ENCODE measurements at regions not wholly inside any gene's neighbourhood (a gene's known extent, or its start where the extent isn't known, plus 50 kb on each side); places are given as distances from the start of the nearest gene placed in this dataset.

DNA sequence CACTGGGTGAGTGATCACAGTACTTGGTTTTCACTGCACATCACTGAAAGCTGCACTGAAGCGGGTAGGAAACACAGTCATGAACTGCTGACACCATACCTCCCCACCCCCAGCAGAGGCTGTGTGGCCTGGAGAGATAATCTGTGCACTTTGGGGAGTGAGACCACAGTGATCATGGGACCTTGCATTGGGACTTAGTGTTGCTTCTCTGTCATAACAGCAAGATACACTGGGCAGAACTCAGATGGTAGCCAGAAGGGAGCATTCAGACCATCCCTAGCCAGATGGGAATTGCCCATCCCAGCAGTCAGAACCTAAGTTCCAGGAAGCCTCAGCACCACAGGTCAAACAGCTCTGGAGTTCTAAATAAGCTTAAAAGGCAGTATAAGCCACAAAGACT is 346.4 kb upstream of the TMEM229A start:
- Histone ChIP-seq H3K9ac (ENCODE audit: low read length) (no peak overlapping the region), H3K4me3 (ENCODE audit: insufficient read depth, low read length, poor library complexity, severe bottlenecking) (no peak overlapping the region), H3K9me3 (ENCODE audit: insufficient read depth, low read length) (no peaks in the 10 kb centered on the region), H2AFZ (ENCODE audit: low read depth, low read length, severe bottlenecking) (no peak overlapping the region), H3K4me2 (ENCODE audit: low read depth, low read length, poor library complexity, severe bottlenecking) (no peak overlapping the region), H3K27me3 (ENCODE audit: low read length) (no peaks in the 10 kb centered on the region), H3K36me3 (ENCODE audit: low read length) (no peaks in the 10 kb centered on the region), H3K9me2 (replicated peaks; ENCODE audit: insufficient read depth, low read length) (no peaks in the 10 kb centered on the region), H3F3A (ENCODE audit: insufficient read depth) (no peaks in the 10 kb centered on the region), H3K27ac (ENCODE audit: low read depth, low read length) (no peak overlapping the region), H3K79me2 (ENCODE audit: insufficient read depth, low read length) (no peaks in the 10 kb centered on the region), H4K20me1 (ENCODE audit: low read depth, low read length) (no peaks in the 10 kb centered on the region)
- TF ChIP-seq CTCF (IDR thresholded peaks at IDR 0.05; ENCODE audit: insufficient read depth, low read length, poor library complexity, severe bottlenecking) (no peak), EZH2phosphoT487 (conservative IDR thresholded peaks at IDR 0.05; ENCODE audit: low read length) (no peak)

GRCh38 chr7:124376111-124376510 is 343.2 kb upstream of the TMEM229A start:
- no peaks in the 10 kb centered on the region for H3K9me3 ChIP-seq (ENCODE audit: insufficient read depth, low read length)
- no peaks in the 10 kb centered on the region for H3K79me2 ChIP-seq (ENCODE audit: insufficient read depth, low read length)
- no peak overlapping the region for H3K4me2 ChIP-seq (ENCODE audit: low read depth, low read length, poor library complexity, severe bottlenecking)
- no peak for TF ChIP-seq EZH2phosphoT487 (conservative IDR thresholded peaks at IDR 0.05; ENCODE audit: low read length)
- no peaks in the 10 kb centered on the region for H3K27me3 ChIP-seq (ENCODE audit: low read length)
- H3K27ac ChIP-seq (ENCODE audit: low read depth, low read length) = no peak overlapping the region
- H3K9ac ChIP-seq (ENCODE audit: low read length) = no peak overlapping the region
- no peak overlapping the region for H3K4me3 ChIP-seq (ENCODE audit: insufficient read depth, low read length, poor library complexity, severe bottlenecking)
- H2AFZ ChIP-seq (ENCODE audit: low read depth, low read length, severe bottlenecking) = no peak overlapping the region
- H4K20me1 ChIP-seq (ENCODE audit: low read depth, low read length) = no peaks in the 10 kb centered on the region
- H3F3A ChIP-seq (ENCODE audit: insufficient read depth) = no peaks in the 10 kb centered on the region
- no peaks in the 10 kb centered on the region for H3K9me2 ChIP-seq (replicated peaks; ENCODE audit: insufficient read depth, low read length)
- H3K36me3 ChIP-seq (ENCODE audit: low read length) = no peaks in the 10 kb centered on the region

GRCh38 chr7:124375391-124375790 is 342.5 kb upstream of the TMEM229A start:
- Histone ChIP-seq H3K27ac (ENCODE audit: low read depth, low read length) (no peak overlapping the region), H3K9me3 (ENCODE audit: insufficient read depth, low read length) (no peaks in the 10 kb centered on the region), H3K9ac (ENCODE audit: low read length) (no peak overlapping the region), H3K4me3 (ENCODE audit: insufficient read depth, low read length, poor library complexity, severe bottlenecking) (no peak overlapping the region), H3K79me2 (ENCODE audit: insufficient read depth, low read length) (no peaks in the 10 kb centered on the region), H3K9me2 (replicated peaks; ENCODE audit: insufficient read depth, low read length) (no peaks in the 10 kb centered on the region), H2AFZ (ENCODE audit: low read depth, low read length, severe bottlenecking) (no peak overlapping the region), H3K36me3 (ENCODE audit: low read length) (no peaks in the 10 kb centered on the region), H3K4me2 (ENCODE audit: low read depth, low read length, poor library complexity, severe bottlenecking) (no peak overlapping the region), H3F3A (ENCODE audit: insufficient read depth) (no peaks in the 10 kb centered on the region), H3K27me3 (ENCODE audit: low read length) (no peaks in the 10 kb centered on the region), H4K20me1 (ENCODE audit: low read depth, low read length) (no peaks in the 10 kb centered on the region)
- no peak for TF ChIP-seq CTCF (IDR thresholded peaks at IDR 0.05; ENCODE audit: insufficient read depth, low read length, poor library complexity, severe bottlenecking)
- no peak for TF ChIP-seq EZH2phosphoT487 (conservative IDR thresholded peaks at IDR 0.05; ENCODE audit: low read length)

- H3K9me2 ChIP-seq (replicated peaks; ENCODE audit: insufficient read depth, low read length) = no peaks in the 10 kb centered on the region
- no peaks in the 10 kb centered on the region for H4K20me1 ChIP-seq (ENCODE audit: low read depth, low read length)
- no peak for TF ChIP-seq CTCF (IDR thresholded peaks at IDR 0.05; ENCODE audit: insufficient read depth, low read length, poor library complexity, severe bottlenecking)
- no peak for TF ChIP-seq EZH2phosphoT487 (conservative IDR thresholded peaks at IDR 0.05; ENCODE audit: low read length)
- H3K27me3 ChIP-seq (ENCODE audit: low read length) = no peaks in the 10 kb centered on the region
- H3K9me3 ChIP-seq (ENCODE audit: insufficient read depth, low read length) = no peaks in the 10 kb centered on the region
- H3K4me3 ChIP-seq (ENCODE audit: insufficient read depth, low read length, poor library complexity, severe bottlenecking) = no peak overlapping the region
- H3K79me2 ChIP-seq (ENCODE audit: insufficient read depth, low read length) = no peaks in the 10 kb centered on the region
- H3K27ac ChIP-seq (ENCODE audit: low read depth, low read length) = no peak overlapping the region
- no peak overlapping the region for H2AFZ ChIP-seq (ENCODE audit: low read depth, low read length, severe bottlenecking)
- no peaks in the 10 kb centered on the region for H3K36me3 ChIP-seq (ENCODE audit: low read length)
- H3K9ac ChIP-seq (ENCODE audit: low read length) = no peak overlapping the region
- H3F3A ChIP-seq (ENCODE audit: insufficient read depth) = no peaks in the 10 kb centered on the region
- no peak overlapping the region for H3K4me2 ChIP-seq (ENCODE audit: low read depth, low read length, poor library complexity, severe bottlenecking)
These were observed 336.4 kb upstream of the TMEM229A start for GRCh38 chr7:124369310-124369709.

Data from SU-DHL-6 (cell line).